ENCODE measurements at regions not wholly inside any gene's neighbourhood (a gene's known extent, or its start where the extent isn't known, plus 50 kb on each side); places are given as distances from the start of the nearest gene placed in this dataset.

GRCh38 chr20:39717936-39718335 is 755.8 kb downstream of the DHX35 start:
- TF ChIP-seq POLR2A (IDR thresholded peaks at IDR 0.05; ENCODE audit: low read length), result no peak
- TF ChIP-seq GATA1 (IDR thresholded peaks at IDR 0.05; ENCODE audit: low read depth, low read length), result no peak
